C4-2B (cell line): ENCODE measurements at regions not wholly inside any gene's neighbourhood (a gene's known extent, or its start where the extent isn't known, plus 50 kb on each side); places are given as distances from the start of the nearest gene placed in this dataset.

ENCODE experiments used
- ZFX ChIP-seq: fragments of 450-650 bp; IDR thresholded peaks from 2 replicates; pipeline ENCODE4 v1.6.1; 2017
- TF ChIP-seq, protein P1 (sequence below): fragments of 450-650 bp; conservative IDR thresholded peaks from 2 replicates; pipeline ENCODE4 v1.5.1; 2017; ENCODE audit warnings: mild to moderate bottlenecking

DNA sequence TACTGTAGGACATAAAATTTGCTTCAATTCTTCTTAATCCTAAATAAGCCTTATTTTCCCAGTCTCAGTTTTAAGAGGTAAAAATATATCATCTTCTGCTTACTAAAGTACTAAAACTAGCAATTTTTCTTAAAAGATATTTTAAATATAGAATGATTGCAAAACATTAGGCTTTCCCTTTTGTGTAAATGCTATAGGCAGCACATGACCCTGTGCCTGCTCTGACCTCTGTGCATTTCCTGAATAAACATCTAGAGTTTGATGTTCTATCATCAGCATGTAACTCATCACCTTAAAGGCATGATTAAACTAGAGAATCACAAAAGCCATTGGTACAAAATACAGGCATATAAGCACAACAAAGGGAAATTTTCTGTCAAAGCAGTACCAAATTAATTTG, 422.7 kb downstream of the TFAP2B start:
- TF ChIP-seq, protein P1, sequence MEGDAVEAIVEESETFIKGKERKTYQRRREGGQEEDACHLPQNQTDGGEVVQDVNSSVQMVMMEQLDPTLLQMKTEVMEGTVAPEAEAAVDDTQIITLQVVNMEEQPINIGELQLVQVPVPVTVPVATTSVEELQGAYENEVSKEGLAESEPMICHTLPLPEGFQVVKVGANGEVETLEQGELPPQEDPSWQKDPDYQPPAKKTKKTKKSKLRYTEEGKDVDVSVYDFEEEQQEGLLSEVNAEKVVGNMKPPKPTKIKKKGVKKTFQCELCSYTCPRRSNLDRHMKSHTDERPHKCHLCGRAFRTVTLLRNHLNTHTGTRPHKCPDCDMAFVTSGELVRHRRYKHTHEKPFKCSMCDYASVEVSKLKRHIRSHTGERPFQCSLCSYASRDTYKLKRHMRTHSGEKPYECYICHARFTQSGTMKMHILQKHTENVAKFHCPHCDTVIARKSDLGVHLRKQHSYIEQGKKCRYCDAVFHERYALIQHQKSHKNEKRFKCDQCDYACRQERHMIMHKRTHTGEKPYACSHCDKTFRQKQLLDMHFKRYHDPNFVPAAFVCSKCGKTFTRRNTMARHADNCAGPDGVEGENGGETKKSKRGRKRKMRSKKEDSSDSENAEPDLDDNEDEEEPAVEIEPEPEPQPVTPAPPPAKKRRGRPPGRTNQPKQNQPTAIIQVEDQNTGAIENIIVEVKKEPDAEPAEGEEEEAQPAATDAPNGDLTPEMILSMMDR: no peak
- TF ChIP-seq ZFX: no peak
